Mammary epithelial cell (primary cell): ENCODE measurements at regions not wholly inside any gene's neighbourhood (a gene's known extent, or its start where the extent isn't known, plus 50 kb on each side); places are given as distances from the start of the nearest gene placed in this dataset.

ENCODE experiments used
- CTCF ChIP-seq, 2 donors: IDR thresholded peaks in 1 of 2; conservative IDR thresholded peaks in 1 of 2; 2 replicates each; pipeline ENCODE4 v1.5.1; 2011 to 2012; ENCODE audit warnings: inconsistent platforms in 2 of 2, low read length in 2 of 2, mild to moderate bottlenecking in 2 of 2, control low read depth in 1 of 2, low read depth in 1 of 2; ENCODE audit not compliant: insufficient read depth in 1 of 2; ENCODE audit errors: extremely low read depth in 1 of 2
- EZH2 ChIP-seq: IDR thresholded peaks from 2 replicates; pipeline ENCODE4 v1.6.1; 2012; ENCODE audit warnings: low read length, inconsistent platforms, borderline replicate concordance

- TF ChIP-seq CTCF (conservative IDR thresholded peaks at IDR 0.05 in 1 of 2, IDR thresholded peaks at IDR 0.05 in 1 of 2; ENCODE audit: extremely low read depth in 1 of 2, insufficient read depth in 1 of 2, low read depth in 1 of 2, low read length in 2 of 2) = no peak
- no peak for TF ChIP-seq EZH2
These were observed 272.1 kb upstream of the CCNG1 start for GRCh38 chr5:163165277-163165676.
